ENCODE measurements at regions not wholly inside any gene's neighbourhood (a gene's known extent, or its start where the extent isn't known, plus 50 kb on each side); places are given as distances from the start of the nearest gene placed in this dataset.

DNA sequence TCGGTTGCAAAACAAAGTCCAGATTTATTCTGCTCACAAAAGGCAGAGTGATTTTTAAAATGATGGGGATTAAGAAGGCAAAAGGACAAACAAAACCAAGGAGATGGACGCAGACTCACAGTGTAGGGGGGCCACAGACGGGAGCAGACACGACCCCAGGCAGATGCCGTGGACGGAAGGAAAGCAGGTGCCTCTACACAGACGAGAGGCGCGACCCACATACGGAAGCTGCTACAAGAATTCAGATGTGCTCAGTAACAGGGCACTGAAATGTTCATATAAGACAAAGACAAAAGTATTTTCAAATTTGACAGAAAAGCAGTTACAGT lies 148.9 kb downstream of the BRD1 start:
- DNase-seq, result no peak
- WGBS, 3 donors, result 43 to 53% (median 50%) methylated on average over 10 of the region's 10 CpGs
- no peak for ATAC-seq
- intact Hi-C loops (cut with DNase I), result no loop called here
- Histone ChIP-seq H3K4me3 (no peak overlapping the region), H3K27me3 (ENCODE audit: insufficient read depth in 3 of 3, low read length in 2 of 3) (peaks cover 0 to 35% (median 4%) of the 10 kb centered on the region in 3 donors), H3K27ac (no peak overlapping the region), H3K9me3 (no peaks in the 10 kb centered on the region), H3K4me1 (no peaks in the 10 kb centered on the region), H3K36me3 (ENCODE audit: insufficient read depth in 1 of 2, low read depth in 1 of 2) (no peaks in the 10 kb centered on the region)
- TF ChIP-seq, protein P1, sequence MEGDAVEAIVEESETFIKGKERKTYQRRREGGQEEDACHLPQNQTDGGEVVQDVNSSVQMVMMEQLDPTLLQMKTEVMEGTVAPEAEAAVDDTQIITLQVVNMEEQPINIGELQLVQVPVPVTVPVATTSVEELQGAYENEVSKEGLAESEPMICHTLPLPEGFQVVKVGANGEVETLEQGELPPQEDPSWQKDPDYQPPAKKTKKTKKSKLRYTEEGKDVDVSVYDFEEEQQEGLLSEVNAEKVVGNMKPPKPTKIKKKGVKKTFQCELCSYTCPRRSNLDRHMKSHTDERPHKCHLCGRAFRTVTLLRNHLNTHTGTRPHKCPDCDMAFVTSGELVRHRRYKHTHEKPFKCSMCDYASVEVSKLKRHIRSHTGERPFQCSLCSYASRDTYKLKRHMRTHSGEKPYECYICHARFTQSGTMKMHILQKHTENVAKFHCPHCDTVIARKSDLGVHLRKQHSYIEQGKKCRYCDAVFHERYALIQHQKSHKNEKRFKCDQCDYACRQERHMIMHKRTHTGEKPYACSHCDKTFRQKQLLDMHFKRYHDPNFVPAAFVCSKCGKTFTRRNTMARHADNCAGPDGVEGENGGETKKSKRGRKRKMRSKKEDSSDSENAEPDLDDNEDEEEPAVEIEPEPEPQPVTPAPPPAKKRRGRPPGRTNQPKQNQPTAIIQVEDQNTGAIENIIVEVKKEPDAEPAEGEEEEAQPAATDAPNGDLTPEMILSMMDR (IDR thresholded peaks at IDR 0.05), result no peak

DNA sequence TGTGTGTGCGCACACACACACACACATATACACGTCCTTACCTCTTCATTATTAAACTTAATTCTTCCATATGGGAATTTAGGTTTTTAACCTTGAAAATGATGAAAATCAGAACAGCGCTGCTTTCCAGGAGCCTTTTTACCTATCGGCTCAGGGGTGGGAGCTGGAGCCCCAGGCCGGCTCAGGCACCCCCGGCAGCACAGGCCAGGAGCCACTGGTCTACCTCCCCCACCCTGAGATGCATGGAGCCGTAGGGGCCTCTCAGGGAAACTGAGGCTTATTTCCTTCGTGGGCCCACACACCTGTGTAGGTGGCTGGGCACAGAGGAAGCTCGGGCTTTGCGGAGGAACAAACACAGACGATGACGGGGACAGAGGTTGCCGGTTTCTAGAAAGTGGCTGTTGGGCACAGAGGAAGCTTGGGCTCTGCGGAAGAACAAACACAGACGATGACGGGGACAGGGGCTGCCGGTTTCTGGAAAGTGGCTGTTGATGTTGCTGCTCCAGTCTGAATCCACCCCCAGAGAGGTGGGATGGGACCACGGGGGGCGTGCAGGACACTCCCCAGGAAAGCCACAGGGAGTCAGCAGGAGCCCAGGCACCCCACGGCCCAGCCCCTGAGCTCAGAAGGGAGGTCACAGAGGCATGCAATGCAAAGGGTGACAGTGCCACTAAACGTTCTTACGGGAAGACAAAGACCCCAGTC lies 149.4 kb downstream of the BRD1 start:
- Histone ChIP-seq H3K36me3 (ENCODE audit: insufficient read depth in 1 of 2, low read depth in 1 of 2) (no peaks in the 10 kb centered on the region), H3K27ac (no peak overlapping the region), H3K9me3 (no peaks in the 10 kb centered on the region), H3K4me3 (no peak overlapping the region), H3K4me1 (no peaks in the 10 kb centered on the region), H3K27me3 (ENCODE audit: insufficient read depth in 3 of 3, low read length in 2 of 3) (peaks cover 0 to 37% (median 4%) of the 10 kb centered on the region in 3 donors)
- no peak for DNase-seq
- ATAC-seq, result no peak
- TF ChIP-seq, protein P1 (IDR thresholded peaks at IDR 0.05), result no peak
- intact Hi-C loops (cut with DNase I), result no loop called here
- WGBS, 3 donors, result 61 to 63% (median 62%) methylated on average over 22 of the region's 22 CpGs

DNA sequence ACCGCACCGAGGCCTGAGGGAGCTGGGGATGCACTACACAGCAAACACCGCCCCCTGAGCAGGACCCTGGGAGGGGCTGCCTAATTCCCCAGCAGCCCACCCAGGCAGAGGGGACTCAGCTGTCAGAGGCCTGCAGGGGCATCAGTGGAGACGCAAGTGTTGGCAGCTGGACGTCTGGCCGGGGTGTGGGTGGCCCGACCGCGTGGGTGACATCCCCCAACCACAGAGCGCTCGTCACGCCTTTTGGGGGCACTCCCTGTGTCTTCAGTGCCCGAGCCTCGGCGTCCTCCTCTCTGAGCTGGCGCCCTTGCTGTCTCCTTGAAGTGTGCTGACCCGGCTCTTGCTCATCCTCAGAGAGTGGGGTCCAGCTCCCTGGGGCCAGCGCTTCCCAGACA lies 150.2 kb downstream of the BRD1 start:
- Histone ChIP-seq H3K27me3 (ENCODE audit: insufficient read depth in 3 of 3, low read length in 2 of 3) (peaks cover 0 to 40% (median 4%) of the 10 kb centered on the region in 3 donors), H3K4me3 (no peak overlapping the region), H3K4me1 (no peaks in the 10 kb centered on the region), H3K9me3 (no peaks in the 10 kb centered on the region), H3K27ac (no peak overlapping the region), H3K36me3 (ENCODE audit: insufficient read depth in 1 of 2, low read depth in 1 of 2) (no peaks in the 10 kb centered on the region)
- TF ChIP-seq, protein P1 (IDR thresholded peaks at IDR 0.05), result no peak
- ATAC-seq (no peak), DNase-seq (no peak)
- intact Hi-C loops (cut with DNase I), result no loop called here
- WGBS, 3 donors, result 42 to 51% (median 45%) methylated on average over 18 of the region's 18 CpGs

DNA sequence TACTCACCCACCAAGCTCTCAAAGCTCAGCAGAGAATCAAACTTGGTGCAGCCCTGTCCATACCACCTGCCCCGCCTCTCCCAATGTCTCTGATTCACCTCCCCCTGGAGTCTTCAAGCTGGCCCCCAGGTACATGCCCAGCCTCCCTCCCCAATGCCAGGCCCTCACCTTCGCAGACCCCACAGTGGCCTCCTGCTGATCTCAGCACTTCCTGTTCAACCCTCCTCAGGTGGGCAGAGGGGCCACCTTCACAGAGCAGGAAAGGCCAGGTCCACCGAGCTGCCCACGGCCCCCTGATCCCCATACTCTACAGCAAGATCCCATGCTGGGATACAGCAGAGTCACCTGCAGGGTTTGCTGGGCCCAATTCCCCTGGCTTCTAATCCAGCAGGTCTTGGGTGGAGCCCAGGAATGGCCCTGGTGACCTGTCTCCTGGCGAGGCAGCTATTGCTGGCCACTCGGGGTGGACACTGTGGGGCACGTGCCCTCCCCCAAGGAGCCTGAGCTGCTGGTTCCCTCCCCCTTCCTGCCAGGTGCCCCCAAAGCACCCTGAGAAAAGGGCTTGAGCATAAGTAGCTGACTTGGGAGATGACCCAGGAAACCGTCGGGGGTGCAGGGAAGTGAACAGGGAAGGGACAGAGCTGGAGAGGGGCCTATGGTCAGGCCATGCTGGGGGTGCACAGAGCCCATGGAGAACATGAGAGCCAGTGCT lies 150.7 kb downstream of the BRD1 start:
- Histone ChIP-seq H3K36me3 (ENCODE audit: insufficient read depth in 1 of 2, low read depth in 1 of 2) (no peaks in the 10 kb centered on the region), H3K27me3 (ENCODE audit: insufficient read depth in 3 of 3, low read length in 2 of 3) (peaks cover 0 to 38% (median 4%) of the 10 kb centered on the region in 3 donors), H3K4me1 (no peaks in the 10 kb centered on the region), H3K27ac (no peak overlapping the region), H3K4me3 (no peak overlapping the region), H3K9me3 (no peaks in the 10 kb centered on the region)
- WGBS, 3 donors, result 66 to 85% (median 73%) methylated on average over 7 to 9 of the region's 9 CpGs
- intact Hi-C loops (cut with DNase I), result no loop called here
- TF ChIP-seq, protein P1 (IDR thresholded peaks at IDR 0.05), result no peak
- no peak for ATAC-seq
- DNase-seq, result no peak

Data from psoas muscle (tissue), 7 donors.